Neuronal stem cell (in vitro differentiated cells): ENCODE measurements at regions not wholly inside any gene's neighbourhood (a gene's known extent, or its start where the extent isn't known, plus 50 kb on each side); places are given as distances from the start of the nearest gene placed in this dataset. TPM values are rescaled to one million over a fixed set of nuclear protein-coding genes. Genes with fewer than 3 reads are reported as not detected.

Source experiments
- DNase-seq: peaks from one replicate; pipeline ENCODE4 v3.0.0-alpha.2; 2013; ENCODE audit warnings: low spot score
- H2AFZ ChIP-seq: one replicate; pipeline ENCODE4 v1.6.1; 2013; ENCODE audit warnings: mild to moderate bottlenecking, low read length, inconsistent platforms
- H2AK5ac ChIP-seq: 2 replicates; pipeline ENCODE4 v1.6.1; 2013; ENCODE audit warnings: low read depth, mild to moderate bottlenecking, inconsistent platforms, low read length, moderate library complexity, mixed read lengths
- H2BK120ac ChIP-seq: 2 replicates; pipeline ENCODE4 v1.6.1; 2013; ENCODE audit warnings: low read depth, mild to moderate bottlenecking, inconsistent platforms, low read length, moderate library complexity, mixed read lengths
- H2BK12ac ChIP-seq: one replicate; pipeline ENCODE4 v1.6.1; 2013; ENCODE audit warnings: low read length, inconsistent platforms
- H2BK15ac ChIP-seq: 2 replicates; pipeline ENCODE4 v1.6.1; 2013; ENCODE audit warnings: mild to moderate bottlenecking, low read length, inconsistent platforms, mixed read lengths
- H2BK5ac ChIP-seq: one replicate; pipeline ENCODE4 v1.6.1; 2013; ENCODE audit warnings: inconsistent platforms, mild to moderate bottlenecking, low read length, moderate library complexity
- H3K14ac ChIP-seq: one replicate; pipeline ENCODE4 v1.6.1; 2013; ENCODE audit warnings: low read length, inconsistent platforms
- H3K18ac ChIP-seq: 2 replicates; pipeline ENCODE4 v1.6.1; 2013; ENCODE audit warnings: low read length, inconsistent platforms
- H3K23ac ChIP-seq: 2 replicates; pipeline ENCODE4 v1.6.1; 2013; ENCODE audit warnings: low read depth, mild to moderate bottlenecking, mixed read lengths, low read length, inconsistent platforms; ENCODE audit not compliant: poor library complexity
- H3K27ac ChIP-seq: replicated peaks from 3 replicates; pipeline ENCODE4 v1.5.1; 2013; ENCODE audit warnings: low read length, inconsistent platforms
- H3K27me3 ChIP-seq, 3 experiments: 2 replicates each; pipeline ENCODE4 v1.6.1; 2013; ENCODE audit warnings: low read length in 3 of 3, mild to moderate bottlenecking in 2 of 3, inconsistent platforms in 1 of 3, low read depth in 1 of 3, mixed read lengths in 1 of 3, moderate library complexity in 1 of 3; ENCODE audit not compliant: control insufficient read depth in 3 of 3, insufficient read depth in 3 of 3
- H3K36me3 ChIP-seq, 2 donors: replicated peaks in 1 of 2; 2 replicates each; pipeline ENCODE4 v1.6.1; 2013; ENCODE audit warnings: low read length in 2 of 2; ENCODE audit not compliant: control insufficient read depth in 2 of 2, insufficient read depth in 2 of 2
- H3K4ac ChIP-seq: 2 replicates; pipeline ENCODE4 v1.6.1; 2013; ENCODE audit warnings: inconsistent platforms, mild to moderate bottlenecking, low read length, moderate library complexity
- H3K4me1 ChIP-seq, 2 donors: 1 replicate in 1 of 2; 2 replicates in 1 of 2; pipeline ENCODE4 v1.6.1; 2013; ENCODE audit warnings: low read length in 2 of 2, low read depth in 1 of 2; ENCODE audit not compliant: control insufficient read depth in 2 of 2, insufficient read depth in 1 of 2
- H3K4me2 ChIP-seq: one replicate; pipeline ENCODE4 v1.6.1; 2013; ENCODE audit warnings: mild to moderate bottlenecking, low read length, inconsistent platforms; ENCODE audit not compliant: insufficient read depth, poor library complexity, severe bottlenecking
- H3K4me3 ChIP-seq, 2 donors: 2 replicates each; pipeline ENCODE4 v1.5.1; 2013; ENCODE audit warnings: low read length in 2 of 2, mild to moderate bottlenecking in 2 of 2, inconsistent platforms in 1 of 2, moderate library complexity in 1 of 2
- H3K79me1 ChIP-seq: one replicate; pipeline ENCODE4 v1.6.1; 2013; ENCODE audit warnings: low read depth, mild to moderate bottlenecking, inconsistent platforms, low read length, moderate library complexity
- H3K9ac ChIP-seq: one replicate; pipeline ENCODE4 v1.6.1; 2013; ENCODE audit warnings: mild to moderate bottlenecking, low read depth, low read length, inconsistent platforms; ENCODE audit not compliant: poor library complexity
- H3K9me3 ChIP-seq, 2 donors: replicated peaks in 1 of 2; 2 replicates each; pipeline versions ENCODE3 to v1.6.1; 2013; ENCODE audit warnings: low read length in 2 of 2, mild to moderate bottlenecking in 2 of 2, inconsistent platforms in 1 of 2, low read depth in 1 of 2, mixed read lengths in 1 of 2, moderate library complexity in 1 of 2; ENCODE audit not compliant: control insufficient read depth in 2 of 2, insufficient read depth in 1 of 2
- H4K8ac ChIP-seq: one replicate; pipeline ENCODE4 v1.6.1; 2013; ENCODE audit warnings: low read depth, mild to moderate bottlenecking, inconsistent platforms, low read length, moderate library complexity
- H4K91ac ChIP-seq: one replicate; pipeline ENCODE4 v1.6.1; 2013; ENCODE audit warnings: low read length, low read depth, mild to moderate bottlenecking, inconsistent platforms; ENCODE audit not compliant: poor library complexity
- WGBS, 2 donors: extraction: QIAGEN DNeasy Blood & Tissue Kit; methylation state at CpG; one replicate each; pipeline ENCODE4 v1.1.7; 2013; ENCODE audit warnings: missing lambda C conversion rate in 2 of 2, mixed read lengths in 1 of 2; ENCODE audit not compliant: insufficient read length in 2 of 2, insufficient replicate concordance in 1 of 2; ENCODE audit errors: extremely low coverage in 2 of 2; 5-methylcytosine and 5-hydroxymethylcytosine counted together
- small RNA-seq: library from polyadenylated mRNA; stranded (forward); fragments of <200 nt; extraction: miRNeasy Mini kit (QIAGEN cat#:217004); gene quantifications from one replicate; pipeline ENCODE3, GENCODE V24; 2013; ENCODE audit not compliant: insufficient read depth

DNA sequence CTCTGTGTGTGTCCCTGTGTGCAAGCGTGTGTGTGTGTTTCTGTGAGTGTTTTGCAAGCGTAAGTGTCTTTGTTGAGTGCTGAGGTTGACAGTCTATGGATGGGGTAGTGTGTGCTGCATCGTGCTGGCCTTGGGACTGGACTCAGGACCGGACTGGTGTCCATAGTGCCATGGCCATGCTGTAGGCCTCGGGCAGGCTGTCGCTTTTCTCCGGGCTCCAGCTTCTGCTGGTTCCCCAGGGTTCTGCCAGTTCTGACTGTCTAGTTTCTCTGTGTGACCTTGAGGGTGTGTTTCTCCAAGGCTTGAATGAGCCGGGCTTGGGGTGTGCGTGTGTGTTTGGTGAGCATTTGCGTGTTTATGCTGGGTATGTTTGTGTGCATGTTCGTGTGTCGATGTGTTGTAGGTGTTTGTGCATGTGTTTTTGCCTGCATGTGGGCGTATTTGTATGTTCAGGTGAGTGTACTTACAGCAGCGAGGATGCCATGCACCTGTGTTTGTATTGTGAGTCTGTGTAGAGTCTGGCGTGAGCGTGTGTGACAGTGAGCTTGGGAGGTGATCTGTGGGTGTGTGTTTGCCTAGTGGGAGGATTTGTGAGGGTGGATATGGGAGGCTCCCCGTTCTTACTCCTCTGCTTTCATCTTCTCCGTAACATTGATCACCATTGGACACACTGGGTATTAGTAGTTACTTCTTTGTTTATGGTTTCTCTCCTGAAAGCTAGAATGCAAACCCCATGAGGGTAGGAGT lies 51.7 kb upstream of the POU3F1 start:
- Histone ChIP-seq H3K9ac (no peak overlapping the region), H3K27ac (no peak overlapping the region), H2BK15ac (no peak overlapping the region), H3K27me3 (no peaks in the 10 kb centered on the region), H2BK5ac (no peak overlapping the region), H3K9me3 (no peaks in the 10 kb centered on the region), H3K79me1 (no peaks in the 10 kb centered on the region), H3K4me1 (peaks cover 4 to 16% of the 10 kb centered on the region in 2 donors), H3K4ac (no peak overlapping the region), H3K4me2 (no peak overlapping the region), H2BK120ac (no peak overlapping the region), H3K4me3 (no peak overlapping the region), H4K91ac (no peak overlapping the region), H2BK12ac (no peak overlapping the region), H2AFZ (no peak overlapping the region), H3K14ac (no peak overlapping the region), H3K18ac (no peak overlapping the region), H3K36me3 (peaks cover 0 to 26% of the 10 kb centered on the region in 2 donors), H3K23ac (no peak overlapping the region), H2AK5ac (no peak overlapping the region), H4K8ac (no peak overlapping the region)
- WGBS, 2 donors: no CpG with 5 or more reads among the region's 18 CpGs
- DNase-seq: no peak

DNA sequence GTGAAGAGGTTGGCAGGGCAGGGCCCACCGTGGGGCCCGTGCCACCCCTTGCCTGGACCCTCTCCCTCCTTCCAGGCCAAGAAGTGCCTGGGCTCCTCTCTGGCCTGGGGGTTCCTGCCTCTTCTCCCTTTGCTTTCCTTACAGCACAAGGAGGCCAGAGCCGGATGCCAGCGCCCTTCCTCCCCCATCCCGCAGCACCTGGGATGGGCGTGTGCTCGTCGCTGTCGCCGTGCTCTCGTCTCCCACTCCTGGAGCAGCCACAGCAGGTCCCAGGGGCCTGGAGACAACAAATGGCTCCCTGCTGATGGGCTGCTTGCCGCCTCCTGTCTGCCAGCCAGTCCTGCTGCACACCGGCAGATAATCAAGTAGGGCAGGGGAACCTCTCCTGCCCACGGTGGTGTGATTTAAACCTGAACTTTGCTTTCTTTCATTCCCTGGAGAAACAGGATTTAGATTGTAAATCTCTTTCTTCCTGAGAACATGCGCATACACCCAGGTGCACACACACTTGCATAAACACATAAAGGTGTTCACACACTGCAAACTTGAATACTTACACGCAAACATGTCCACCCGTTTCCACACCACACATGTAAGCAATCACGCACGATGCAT lies 50.8 kb upstream of the POU3F1 start:
- no CpG with 5 or more reads among the region's 19 CpGs for WGBS, 2 donors
- peaks cover 3 to 19% of the 10 kb centered on the region in 2 donors for H3K4me1 ChIP-seq
- DNase-seq: no peak
- H3K27ac ChIP-seq: no peak overlapping the region
- no peak overlapping the region for H3K4ac ChIP-seq
- H3K23ac ChIP-seq: peak overlapping the region; percentile 16
- no peak overlapping the region for H2BK120ac ChIP-seq
- no peak overlapping the region for H4K8ac ChIP-seq
- H2AFZ ChIP-seq: no peak overlapping the region
- H3K4me3 ChIP-seq: no peak overlapping the region
- peak overlapping the region; percentile 11 for H3K18ac ChIP-seq
- no peak overlapping the region for H3K9ac ChIP-seq
- H2AK5ac ChIP-seq: peak overlapping the region; percentile 15
- no peak overlapping the region for H4K91ac ChIP-seq
- H2BK12ac ChIP-seq: no peak overlapping the region
- H3K4me2 ChIP-seq: no peak overlapping the region
- no peaks in the 10 kb centered on the region for H3K79me1 ChIP-seq
- peaks cover 0 to 18% of the 10 kb centered on the region in 2 donors for H3K36me3 ChIP-seq
- no peak overlapping the region for H3K14ac ChIP-seq
- H3K27me3 ChIP-seq: no peaks in the 10 kb centered on the region
- H2BK15ac ChIP-seq: no peak overlapping the region
- no peak overlapping the region for H2BK5ac ChIP-seq
- H3K9me3 ChIP-seq: no peaks in the 10 kb centered on the region

Small RNAs in the stretch of these regions (small RNA-seq; reads per million reads assigned to genes)
- not detected for gene RNU6-753P
